ENCODE measurements at regions not wholly inside any gene's neighbourhood (a gene's known extent, or its start where the extent isn't known, plus 50 kb on each side); places are given as distances from the start of the nearest gene placed in this dataset.

DNA sequence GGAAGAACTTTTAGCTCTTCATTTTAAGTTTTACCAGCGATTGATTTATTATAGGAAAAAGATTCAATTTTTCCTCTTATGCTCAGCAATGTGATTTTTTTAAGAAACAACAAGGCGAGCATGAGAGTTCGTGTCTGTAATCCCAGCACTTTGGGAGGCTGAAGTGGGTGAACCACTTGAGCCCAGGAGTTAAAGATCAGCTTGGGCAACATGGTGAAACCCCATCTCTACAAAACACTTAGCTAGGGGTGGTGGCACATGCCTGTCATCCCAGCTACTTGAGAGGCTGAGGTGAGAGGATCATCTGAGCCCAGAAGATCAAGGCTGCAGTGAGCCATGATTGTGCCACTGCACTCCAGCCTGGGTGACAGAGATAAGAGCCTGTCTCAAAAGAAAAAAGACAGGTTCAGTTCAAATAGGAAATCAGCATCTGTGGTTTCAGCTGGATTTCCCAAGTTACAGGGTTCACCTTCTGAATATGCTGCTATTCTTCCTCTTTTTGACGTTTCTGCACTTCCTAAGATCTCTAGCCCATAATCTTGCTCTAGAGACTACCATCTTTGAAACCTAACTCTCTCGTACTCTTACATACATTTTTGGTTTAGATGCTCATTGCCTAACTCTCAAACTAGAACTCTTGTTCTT lies 274.7 kb downstream of the SEC23A start (continued):
- no peak for TF ChIP-seq CHD7 (IDR thresholded peaks at IDR 0.05; ENCODE audit: insufficient replicate concordance, low read length)
- TF ChIP-seq RXRA (IDR thresholded peaks at IDR 0.05; ENCODE audit: insufficient read depth, low read depth, low read length) = no peak
- no peak for TF ChIP-seq KDM5A (IDR thresholded peaks at IDR 0.05; ENCODE audit: low read length)
- TF ChIP-seq EP300 (IDR thresholded peaks at IDR 0.05; ENCODE audit: borderline replicate concordance in 1 of 2, low read depth in 2 of 2, low read length in 2 of 2) = no peak
- TF ChIP-seq KDM1A (IDR thresholded peaks at IDR 0.05; ENCODE audit: borderline replicate concordance, low read length) = no peak
- TF ChIP-seq FOSL1 (IDR thresholded peaks at IDR 0.05; ENCODE audit: insufficient read depth, low read depth, low read length) = no peak
- TF ChIP-seq TAF1 (IDR thresholded peaks at IDR 0.05; ENCODE audit: low read depth, low read length) = no peak
- no peak for TF ChIP-seq RAD21 (IDR thresholded peaks at IDR 0.05 in 1 of 2, conservative IDR thresholded peaks at IDR 0.05 in 1 of 2; ENCODE audit: low read depth in 2 of 2, low read length in 2 of 2)
- TF ChIP-seq CBX5 (IDR thresholded peaks at IDR 0.05; ENCODE audit: low read depth, low read length) = no peak

Data from H1 (cell line).